Activated naive CD4-positive, alpha-beta T cell treated with anti-CD3 and anti-CD28 coated beads for 36 hours (primary cell): ENCODE measurements at regions not wholly inside any gene's neighbourhood (a gene's known extent, or its start where the extent isn't known, plus 50 kb on each side); places are given as distances from the start of the nearest gene placed in this dataset.
"Not testable (repeated sequence)": the region's sequence is repeated elsewhere in the genome, so short reads cannot be mapped to it uniquely, and the experiment has no call there.

ENCODE experiments used
- CTCF ChIA-PET: fragments of 350-600 bp; sonication (Branson Sonifier 250); formaldehyde crosslinking; loops from one replicate; lab custom pipeline; 2021; ENCODE audit warnings: antibody characterized with exemption; lab: Charles Lee
- DNase-seq: peaks from one replicate; pipeline ENCODE4 v3.0.0-alpha.2; 2020
- H3K27ac Mint-ChIP-seq: one replicate; pipeline ENCODE4 v1.8.0; 2021; ENCODE audit warnings: mild to moderate bottlenecking, mixed read lengths
- H3K27me3 Mint-ChIP-seq: one replicate; pipeline ENCODE4 v1.8.0; 2021; ENCODE audit warnings: low read depth, mixed read lengths
- H3K36me3 Mint-ChIP-seq: one replicate; pipeline ENCODE4 v1.8.0; 2021; ENCODE audit warnings: low read depth, mixed read lengths
- H3K4me1 Mint-ChIP-seq: one replicate; pipeline ENCODE4 v1.8.0; 2021; ENCODE audit warnings: low read depth, mixed read lengths
- H3K4me3 Mint-ChIP-seq: one replicate; pipeline ENCODE4 v1.8.0; 2021; ENCODE audit warnings: mild to moderate bottlenecking, moderate library complexity, mixed read lengths
- H3K9me3 Mint-ChIP-seq: one replicate; pipeline ENCODE4 v1.8.0; 2021; ENCODE audit warnings: mixed read lengths
- intact Hi-C: fragments of 100-400 bp; cut with micrococcal nuclease; formaldehyde crosslinking; loops from one replicate; pipeline ENCODE4 v1.15.1; 2023

- H3K36me3 Mint-ChIP-seq, result no peaks in the 10 kb centered on the region
- intact Hi-C loops, result no loop called here
- no peaks in the 10 kb centered on the region for H3K4me1 Mint-ChIP-seq
- no peaks in the 10 kb centered on the region for H3K9me3 Mint-ChIP-seq
- H3K27me3 Mint-ChIP-seq, result peaks cover 3% of the 10 kb centered on the region
- no peak for DNase-seq
- CTCF ChIA-PET, result interaction anchor here (1.3 kb wide), 1 partner anchor 254 kb away, joined by 4 read pairs; no protein-coding TSS in a partner anchor
- no peak overlapping the region for H3K27ac Mint-ChIP-seq
- H3K4me3 Mint-ChIP-seq, result no peak overlapping the region
Measured at GRCh38 chr11:121909596-121909995, 206.4 kb downstream of the BLID start.

- no peaks in the 10 kb centered on the region for H3K36me3 Mint-ChIP-seq
- no peaks in the 10 kb centered on the region for H3K9me3 Mint-ChIP-seq
- peaks cover 3% of the 10 kb centered on the region for H3K27me3 Mint-ChIP-seq
- H3K4me3 Mint-ChIP-seq, result no peak overlapping the region
- H3K4me1 Mint-ChIP-seq, result no peaks in the 10 kb centered on the region
- CTCF ChIA-PET, result no interaction called here
- no peak overlapping the region for H3K27ac Mint-ChIP-seq
- no peak for DNase-seq
- intact Hi-C loops, result no loop called here
Measured at GRCh38 chr11:121907379-121907778, 208.6 kb downstream of the BLID start.

GRCh38 chr11:121904148-121904547, 211.9 kb downstream of the BLID start:
- Mint-ChIP-seq H3K27ac (no peak overlapping the region), H3K27me3 (peaks cover 3% of the 10 kb centered on the region), H3K4me1 (no peaks in the 10 kb centered on the region), H3K9me3 (no peaks in the 10 kb centered on the region), H3K4me3 (no peak overlapping the region), H3K36me3 (no peaks in the 10 kb centered on the region)
- no peak for DNase-seq
- intact Hi-C loops, result no loop called here
- CTCF ChIA-PET, result no interaction called here

GRCh38 chr11:121901886-121902285, 214.1 kb downstream of the BLID start:
- H3K4me3 Mint-ChIP-seq, result no peak overlapping the region
- no peaks in the 10 kb centered on the region for H3K9me3 Mint-ChIP-seq
- intact Hi-C loops, result no loop called here
- no peak overlapping the region for H3K27ac Mint-ChIP-seq
- CTCF ChIA-PET, result no interaction called here
- no peak for DNase-seq
- H3K36me3 Mint-ChIP-seq, result no peaks in the 10 kb centered on the region
- no peaks in the 10 kb centered on the region for H3K4me1 Mint-ChIP-seq
- peaks cover 8% of the 10 kb centered on the region for H3K27me3 Mint-ChIP-seq

GRCh38 chr11:121901417-121901816, 214.6 kb downstream of the BLID start:
- H3K27me3 Mint-ChIP-seq, H3K36me3 Mint-ChIP-seq, CTCF ChIA-PET, intact Hi-C loops, H3K9me3 Mint-ChIP-seq, H3K4me3 Mint-ChIP-seq, DNase-seq, H3K27ac Mint-ChIP-seq, H3K4me1 Mint-ChIP-seq: not testable (repeated sequence)

GRCh38 chr11:121899520-121899919, 216.5 kb downstream of the BLID start:
- no peaks in the 10 kb centered on the region for H3K36me3 Mint-ChIP-seq
- peaks cover 6% of the 10 kb centered on the region for H3K27me3 Mint-ChIP-seq
- no peak overlapping the region for H3K27ac Mint-ChIP-seq
- H3K9me3 Mint-ChIP-seq, result no peaks in the 10 kb centered on the region
- H3K4me1 Mint-ChIP-seq, result no peaks in the 10 kb centered on the region
- H3K4me3 Mint-ChIP-seq, result no peak overlapping the region
- CTCF ChIA-PET, result interaction anchor here (0.8 kb wide), 1 partner anchor 244 kb away, joined by 3 read pairs; no protein-coding TSS in a partner anchor
- intact Hi-C loops, result no loop called here
- no peak for DNase-seq

- Mint-ChIP-seq H3K4me3 (no peak overlapping the region), H3K4me1 (no peaks in the 10 kb centered on the region), H3K27ac (no peak overlapping the region), H3K27me3 (peaks cover 6% of the 10 kb centered on the region), H3K36me3 (no peaks in the 10 kb centered on the region), H3K9me3 (no peaks in the 10 kb centered on the region)
- CTCF ChIA-PET, result interaction anchor here (0.8 kb wide), 1 partner anchor 244 kb away, joined by 3 read pairs; no protein-coding TSS in a partner anchor
- intact Hi-C loops, result no loop called here
- no peak for DNase-seq
Measured at GRCh38 chr11:121898903-121899302, 217.1 kb downstream of the BLID start.

- no peak for DNase-seq
- intact Hi-C loops, result no loop called here
- CTCF ChIA-PET, result no interaction called here
- no peak overlapping the region for H3K27ac Mint-ChIP-seq
- no peaks in the 10 kb centered on the region for H3K36me3 Mint-ChIP-seq
- H3K4me1 Mint-ChIP-seq, result no peaks in the 10 kb centered on the region
- H3K9me3 Mint-ChIP-seq, result no peaks in the 10 kb centered on the region
- no peak overlapping the region for H3K4me3 Mint-ChIP-seq
- peaks cover 6% of the 10 kb centered on the region for H3K27me3 Mint-ChIP-seq
Measured at GRCh38 chr11:121895919-121896318, 220.1 kb downstream of the BLID start.

- CTCF ChIA-PET, result no interaction called here
- Mint-ChIP-seq H3K9me3 (no peaks in the 10 kb centered on the region), H3K4me3 (no peak overlapping the region), H3K27ac (no peak overlapping the region), H3K36me3 (no peaks in the 10 kb centered on the region), H3K4me1 (no peaks in the 10 kb centered on the region), H3K27me3 (peaks cover 6% of the 10 kb centered on the region)
- DNase-seq, result no peak
- intact Hi-C loops, result no loop called here
Measured at GRCh38 chr11:121894581-121894980, 221.4 kb downstream of the BLID start.

- CTCF ChIA-PET, result no interaction called here
- Mint-ChIP-seq H3K9me3 (no peaks in the 10 kb centered on the region), H3K4me1 (no peaks in the 10 kb centered on the region), H3K27ac (no peak overlapping the region), H3K4me3 (no peak overlapping the region), H3K27me3 (no peaks in the 10 kb centered on the region), H3K36me3 (no peaks in the 10 kb centered on the region)
- no peak for DNase-seq
- intact Hi-C loops, result no loop called here
Measured at GRCh38 chr11:121892863-121893262, 223.2 kb downstream of the BLID start.

GRCh38 chr11:121892131-121892681, 223.8 kb downstream of the BLID start:
- CTCF ChIA-PET, result no interaction called here
- H3K27me3 Mint-ChIP-seq, result no peaks in the 10 kb centered on the region
- intact Hi-C loops, result no loop called here
- no peak overlapping the region for H3K4me3 Mint-ChIP-seq
- no peak overlapping the region for H3K27ac Mint-ChIP-seq
- no peaks in the 10 kb centered on the region for H3K4me1 Mint-ChIP-seq
- H3K36me3 Mint-ChIP-seq, result no peaks in the 10 kb centered on the region
- DNase-seq, result no peak
- no peaks in the 10 kb centered on the region for H3K9me3 Mint-ChIP-seq

- CTCF ChIA-PET, result no interaction called here
- H3K27me3 Mint-ChIP-seq, result no peaks in the 10 kb centered on the region
- no peaks in the 10 kb centered on the region for H3K4me1 Mint-ChIP-seq
- no peaks in the 10 kb centered on the region for H3K36me3 Mint-ChIP-seq
- H3K27ac Mint-ChIP-seq, result no peak overlapping the region
- H3K4me3 Mint-ChIP-seq, result no peak overlapping the region
- intact Hi-C loops, result no loop called here
- no peaks in the 10 kb centered on the region for H3K9me3 Mint-ChIP-seq
- no peak for DNase-seq
Measured at GRCh38 chr11:121890946-121891515, 225.0 kb downstream of the BLID start.

GRCh38 chr11:121890377-121890776, 225.6 kb downstream of the BLID start:
- H3K4me1 Mint-ChIP-seq, result no peaks in the 10 kb centered on the region
- no peaks in the 10 kb centered on the region for H3K27me3 Mint-ChIP-seq
- no peaks in the 10 kb centered on the region for H3K9me3 Mint-ChIP-seq
- H3K4me3 Mint-ChIP-seq, result no peak overlapping the region
- CTCF ChIA-PET, result no interaction called here
- no peak overlapping the region for H3K27ac Mint-ChIP-seq
- DNase-seq, result no peak
- no peaks in the 10 kb centered on the region for H3K36me3 Mint-ChIP-seq
- intact Hi-C loops, result no loop called here
